Heart left ventricle (tissue), 13 donors: ENCODE measurements at regions not wholly inside any gene's neighbourhood (a gene's known extent, or its start where the extent isn't known, plus 50 kb on each side); places are given as distances from the start of the nearest gene placed in this dataset.

Experiments used
- POLR2A ChIP-seq, 2 donors: fragments of 450-650 bp; IDR thresholded peaks; one replicate each; pipeline ENCODE4 v1.6.1; 2017; ENCODE audit warnings: antibody characterized with exemption in 2 of 2, mild to moderate bottlenecking in 2 of 2, moderate library complexity in 2 of 2
- TF ChIP-seq, protein P1 (sequence below), 12 donors: fragments of 200-600 bp; sonication (generic) in 4 of 12; IDR thresholded peaks; one replicate each; pipeline versions ENCODE4 v1.5.0 to v1.8.0; 2018 to 2022; ENCODE audit warnings: antibody characterized with exemption in 12 of 12, mild to moderate bottlenecking in 5 of 12
- donor health status: ischemic (EF 13 %, LVEDD 7.1; RV severe dilation, severe dysfunction).
- donor health status: DM: no; HTN: yes; CAD: no.
- donor health status: DM: no; HTN: no; CAD: no.
- donor health status: ischemic (EF 25% LVEDD 6.9; RV normal size, moderate dysfunction).
- donor health status: ischemic (EF 25% LVEDD 5.7; RV mildly dilated, moderate dysfunction).
- donor health status: ischemic (EF 35%, LVEDD 5.7; RV mildly dilated, moderate dysfunction).
- donor health status: nonischemic (EF 11% LVEDD 7.7; RV severe dilation, severe dysfunction).
- donor health status: DM: yes; HTN: yes; CAD: no.
- donor health status: PGD.
- donor health status: ischemic (EF 29% LVEDD 5.4; RV normal size, mild dysfunction).
- donor health status: nonischemic (EF 23%, LVEDD 6.1; RV moderate dilation, normal function).

DNA sequence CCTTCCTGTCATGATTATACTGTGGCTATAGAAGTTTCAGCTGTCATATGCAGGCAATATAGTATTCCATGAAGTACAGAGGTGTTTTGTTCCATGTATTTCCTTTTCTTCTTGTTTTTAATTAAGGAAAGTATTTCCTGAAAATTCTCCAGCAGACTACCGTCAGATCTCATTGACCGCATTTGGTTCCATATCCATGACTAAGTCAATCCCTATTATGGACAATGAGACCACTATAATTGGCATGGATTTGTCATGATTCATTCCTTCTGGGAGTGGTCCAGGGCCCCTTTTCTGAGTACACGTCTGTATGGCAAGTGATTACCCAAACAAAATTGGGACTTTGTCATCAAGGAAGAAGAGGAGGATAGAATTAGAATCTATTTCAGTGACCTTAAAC lies 283.2 kb upstream of the CLINT1 start:
- TF ChIP-seq, protein P1, sequence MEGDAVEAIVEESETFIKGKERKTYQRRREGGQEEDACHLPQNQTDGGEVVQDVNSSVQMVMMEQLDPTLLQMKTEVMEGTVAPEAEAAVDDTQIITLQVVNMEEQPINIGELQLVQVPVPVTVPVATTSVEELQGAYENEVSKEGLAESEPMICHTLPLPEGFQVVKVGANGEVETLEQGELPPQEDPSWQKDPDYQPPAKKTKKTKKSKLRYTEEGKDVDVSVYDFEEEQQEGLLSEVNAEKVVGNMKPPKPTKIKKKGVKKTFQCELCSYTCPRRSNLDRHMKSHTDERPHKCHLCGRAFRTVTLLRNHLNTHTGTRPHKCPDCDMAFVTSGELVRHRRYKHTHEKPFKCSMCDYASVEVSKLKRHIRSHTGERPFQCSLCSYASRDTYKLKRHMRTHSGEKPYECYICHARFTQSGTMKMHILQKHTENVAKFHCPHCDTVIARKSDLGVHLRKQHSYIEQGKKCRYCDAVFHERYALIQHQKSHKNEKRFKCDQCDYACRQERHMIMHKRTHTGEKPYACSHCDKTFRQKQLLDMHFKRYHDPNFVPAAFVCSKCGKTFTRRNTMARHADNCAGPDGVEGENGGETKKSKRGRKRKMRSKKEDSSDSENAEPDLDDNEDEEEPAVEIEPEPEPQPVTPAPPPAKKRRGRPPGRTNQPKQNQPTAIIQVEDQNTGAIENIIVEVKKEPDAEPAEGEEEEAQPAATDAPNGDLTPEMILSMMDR (IDR thresholded peaks at IDR 0.05) = no peak
- TF ChIP-seq POLR2A (IDR thresholded peaks at IDR 0.05) = no peak
